ENCODE measurements at regions not wholly inside any gene's neighbourhood (a gene's known extent, or its start where the extent isn't known, plus 50 kb on each side); places are given as distances from the start of the nearest gene placed in this dataset.
"Not testable (repeated sequence)": the region's sequence is repeated elsewhere in the genome, so short reads cannot be mapped to it uniquely, and the experiment has no call there.

DNA sequence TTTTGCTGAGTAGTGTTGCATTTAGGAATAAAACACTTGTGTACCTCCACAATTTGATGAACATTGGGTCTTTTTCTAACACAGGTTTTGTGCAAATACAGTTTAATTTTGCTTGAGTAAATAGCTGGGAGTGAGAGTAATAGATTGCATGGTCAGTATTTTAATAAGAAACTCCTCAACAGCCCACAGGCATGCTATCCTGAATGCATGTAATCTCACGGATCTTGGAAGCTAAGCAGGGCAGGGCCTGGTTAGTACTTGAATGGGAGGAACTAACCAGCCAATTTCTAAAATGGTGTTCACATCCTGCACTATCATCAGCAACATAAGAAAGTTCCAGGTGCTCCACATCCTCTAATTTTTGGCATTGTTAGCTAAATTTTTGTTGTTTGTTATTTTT, 685.4 kb upstream of the MBL2 start:
- H3K4me3 ChIP-seq (ENCODE audit: low read depth, low read length) = no peak overlapping the region
- no peak for TF ChIP-seq CTCF (IDR thresholded peaks at IDR 0.05; ENCODE audit: low read depth, low read length)

DNA sequence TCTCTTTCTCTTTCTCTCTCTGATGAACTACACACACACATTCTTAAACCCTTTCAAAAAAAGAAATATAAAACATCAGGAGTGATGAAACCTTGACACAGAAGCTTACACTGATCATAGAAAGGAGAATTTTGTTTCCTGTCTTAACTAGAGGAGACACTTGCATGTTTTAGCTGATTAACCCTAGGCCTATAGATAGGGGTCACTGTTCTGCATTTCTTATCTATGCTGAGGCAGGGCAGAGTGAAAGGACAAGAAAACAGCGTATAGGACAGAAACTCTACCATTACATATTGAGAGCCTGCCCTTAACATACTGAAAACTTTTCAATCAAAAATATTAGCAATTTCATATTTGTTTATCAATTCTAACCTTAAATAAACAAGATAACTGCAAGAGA, 680.6 kb upstream of the MBL2 start:
- H3K4me3 ChIP-seq (ENCODE audit: low read depth, low read length) = no peak overlapping the region
- TF ChIP-seq CTCF (IDR thresholded peaks at IDR 0.05; ENCODE audit: low read depth, low read length) = no peak

- no peak for TF ChIP-seq CTCF (IDR thresholded peaks at IDR 0.05; ENCODE audit: low read depth, low read length)
Observed at GRCh38 chr10:53447576-53447975, 675.0 kb upstream of the MBL2 start.

DNA sequence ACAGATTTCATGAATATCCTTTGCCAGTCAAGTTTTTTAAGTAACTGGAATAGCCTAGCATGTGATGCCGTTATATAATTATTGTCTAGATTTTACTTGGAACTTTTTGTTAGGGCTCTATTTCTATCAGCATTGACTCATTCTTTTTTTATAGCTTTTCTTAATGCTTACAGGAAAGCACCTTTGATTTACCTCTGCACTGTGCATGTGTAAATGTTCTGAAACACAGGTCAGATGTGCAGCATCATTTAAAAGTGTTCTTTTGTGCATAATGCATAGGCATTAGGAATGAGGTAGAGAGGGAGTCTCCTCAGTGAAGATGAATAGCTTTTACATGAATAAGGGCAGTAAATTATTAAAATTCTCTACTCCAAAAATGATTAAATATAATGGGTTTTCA, 669.3 kb upstream of the MBL2 start:
- no peak for TF ChIP-seq CTCF (IDR thresholded peaks at IDR 0.05; ENCODE audit: low read depth, low read length)
- H3K4me3 ChIP-seq (ENCODE audit: low read depth, low read length) = no peak overlapping the region

More at GRCh38 chr10:53447576-53447975, 675.0 kb upstream of the MBL2 start:
- no peak overlapping the region for H3K4me3 ChIP-seq (ENCODE audit: low read depth, low read length)

GRCh38 chr10:53440601-53441000, 668.0 kb upstream of the MBL2 start:
- TF ChIP-seq CTCF (IDR thresholded peaks at IDR 0.05; ENCODE audit: low read depth, low read length) = no peak

GRCh38 chr10:53439075-53439474, 666.5 kb upstream of the MBL2 start:
- not testable (repeated sequence) for H3K4me3 ChIP-seq (ENCODE audit: low read depth, low read length)

More at GRCh38 chr10:53440601-53441000, 668.0 kb upstream of the MBL2 start:
- H3K4me3 ChIP-seq (ENCODE audit: low read depth, low read length) = no peak overlapping the region

GRCh38 chr10:53434413-53434812, 661.8 kb upstream of the MBL2 start:
- H3K4me3 ChIP-seq (ENCODE audit: low read depth, low read length) = no peak overlapping the region
- TF ChIP-seq CTCF (IDR thresholded peaks at IDR 0.05; ENCODE audit: low read depth, low read length) = no peak

DNA sequence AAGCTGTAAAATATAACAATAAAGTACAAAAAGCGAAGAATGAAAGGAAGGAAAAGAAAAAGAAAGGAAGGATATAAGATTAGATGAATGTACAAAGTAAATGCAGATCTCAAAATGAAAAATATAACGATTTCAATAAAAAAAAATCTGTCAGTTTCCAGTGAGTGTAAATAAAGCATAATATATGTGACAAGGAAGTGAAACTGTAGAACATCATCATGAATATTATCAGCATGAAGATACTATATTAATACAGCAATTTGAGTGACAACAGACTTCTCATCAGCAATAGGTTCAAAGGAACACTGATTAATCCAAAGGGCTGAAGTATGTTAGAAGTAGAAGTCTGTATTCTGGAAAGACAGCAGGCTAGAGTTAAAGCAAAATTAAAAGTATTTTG, 659.5 kb upstream of the MBL2 start:
- no peak for TF ChIP-seq CTCF (IDR thresholded peaks at IDR 0.05; ENCODE audit: low read depth, low read length)
- no peak overlapping the region for H3K4me3 ChIP-seq (ENCODE audit: low read depth, low read length)
